ENCODE measurements at regions not wholly inside any gene's neighbourhood (a gene's known extent, or its start where the extent isn't known, plus 50 kb on each side); places are given as distances from the start of the nearest gene placed in this dataset.

GRCh38 chr11:69994810-69995209 lies 83.3 kb upstream of the ANO1 start:
- Histone ChIP-seq H3K36me3 (ENCODE audit: insufficient read depth, low read length) (no peaks in the 10 kb centered on the region), H3K27me3 (ENCODE audit: insufficient read depth, low read length) (no peaks in the 10 kb centered on the region), H3K4me1 (ENCODE audit: insufficient read depth, low read length) (no peaks in the 10 kb centered on the region), H3K27ac (ENCODE audit: low read depth, low read length) (no peak overlapping the region), H3K4me3 (ENCODE audit: low read length in 2 of 2) (no peak overlapping the region), H3K9me3 (ENCODE audit: control insufficient read depth in 1 of 2, low read length in 2 of 2) (no peaks in the 10 kb centered on the region)
- intact Hi-C loops (cut with micrococcal nuclease) = no loop called here
- ChIA-PET CTCF (ENCODE audit: partially characterized antibody) (no interaction called here), POLR2A (ENCODE audit: partially characterized antibody) (no interaction called here)
- Mint-ChIP-seq H3K9me3 (peaks cover 0 to 23% (median 11%) of the 10 kb centered on the region in 8 donors), H3K36me3 (peaks cover 0 to 2% of the 10 kb centered on the region in 2 donors), H3K27me3 (peaks cover 5 to 23% of the 10 kb centered on the region in 2 donors), H3K27ac (no peak overlapping the region), H3K4me1 (no peaks in the 10 kb centered on the region), H3K4me3 (no peak overlapping the region)
- DNase-seq = no peak

DNA sequence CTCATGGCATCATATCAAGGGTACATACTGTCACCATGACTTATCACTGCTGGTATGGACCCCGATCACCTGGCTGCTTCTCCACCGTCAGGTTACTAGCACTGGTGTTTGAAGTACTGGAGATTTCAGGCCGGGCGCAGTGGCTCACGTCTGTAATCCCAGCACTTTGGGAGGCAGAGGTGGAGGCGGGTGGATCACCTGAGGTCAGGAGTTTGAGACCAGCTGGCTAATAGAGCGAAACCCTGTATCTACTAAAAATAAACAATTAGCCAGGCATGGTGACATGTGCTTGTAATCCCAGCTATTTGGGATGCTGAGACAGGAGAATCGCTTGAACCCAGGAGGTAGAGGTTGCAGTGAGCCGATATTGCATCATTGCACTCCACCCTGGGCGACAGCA lies 82.4 kb upstream of the ANO1 start:
- Histone ChIP-seq H3K4me1 (ENCODE audit: insufficient read depth, low read length) (no peaks in the 10 kb centered on the region), H3K4me3 (ENCODE audit: low read length in 2 of 2) (no peak overlapping the region), H3K27me3 (ENCODE audit: insufficient read depth, low read length) (no peaks in the 10 kb centered on the region), H3K9me3 (ENCODE audit: control insufficient read depth in 1 of 2, low read length in 2 of 2) (no peaks in the 10 kb centered on the region), H3K36me3 (ENCODE audit: insufficient read depth, low read length) (no peaks in the 10 kb centered on the region), H3K27ac (ENCODE audit: low read depth, low read length) (no peak overlapping the region)
- Mint-ChIP-seq H3K9me3 (peaks cover 0 to 23% (median 11%) of the 10 kb centered on the region in 8 donors), H3K27ac (no peak overlapping the region), H3K4me1 (no peaks in the 10 kb centered on the region), H3K27me3 (peaks cover 5 to 19% of the 10 kb centered on the region in 2 donors), H3K4me3 (no peak overlapping the region), H3K36me3 (peaks cover 0 to 2% of the 10 kb centered on the region in 2 donors)
- POLR2A ChIA-PET (ENCODE audit: partially characterized antibody) = no interaction called here
- intact Hi-C loops (cut with micrococcal nuclease) = no loop called here
- no peak for DNase-seq
- CTCF ChIA-PET (ENCODE audit: partially characterized antibody) = no interaction called here

DNA sequence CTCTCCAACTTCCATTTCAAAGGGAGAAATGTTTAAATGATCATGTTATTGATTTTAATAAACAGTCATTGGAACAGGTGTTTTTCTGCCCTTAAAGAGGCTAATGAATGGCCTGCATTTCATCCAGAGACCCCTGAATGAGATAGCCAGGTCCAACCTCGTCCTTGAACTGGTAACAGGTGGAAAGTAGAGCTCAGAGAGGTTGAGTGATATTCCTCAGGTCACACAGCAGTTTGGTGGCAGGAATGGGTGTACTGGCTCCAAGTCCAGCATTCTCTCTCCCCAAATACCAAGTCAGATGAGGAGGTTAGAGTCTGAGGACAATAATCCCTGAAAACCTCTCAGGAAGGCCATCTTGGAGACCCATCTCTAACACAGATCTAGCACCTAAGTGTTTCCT lies 81.7 kb upstream of the ANO1 start:
- Histone ChIP-seq H3K27ac (ENCODE audit: low read depth, low read length) (no peak overlapping the region), H3K4me3 (ENCODE audit: low read length in 2 of 2) (no peak overlapping the region), H3K9me3 (ENCODE audit: control insufficient read depth in 1 of 2, low read length in 2 of 2) (no peaks in the 10 kb centered on the region), H3K36me3 (ENCODE audit: insufficient read depth, low read length) (no peaks in the 10 kb centered on the region), H3K4me1 (ENCODE audit: insufficient read depth, low read length) (no peaks in the 10 kb centered on the region), H3K27me3 (ENCODE audit: insufficient read depth, low read length) (no peaks in the 10 kb centered on the region)
- Mint-ChIP-seq H3K27me3 (peaks cover 5 to 18% of the 10 kb centered on the region in 2 donors), H3K4me3 (no peak overlapping the region), H3K9me3 (peaks cover 0 to 23% (median 11%) of the 10 kb centered on the region in 8 donors), H3K4me1 (no peaks in the 10 kb centered on the region), H3K27ac (no peak overlapping the region), H3K36me3 (peaks cover 0 to 2% of the 10 kb centered on the region in 2 donors)
- no peak for DNase-seq
- ChIA-PET CTCF (ENCODE audit: partially characterized antibody) (no interaction called here), POLR2A (ENCODE audit: partially characterized antibody) (no interaction called here)
- intact Hi-C loops (cut with micrococcal nuclease) = no loop called here

- ChIA-PET CTCF (ENCODE audit: partially characterized antibody) (no interaction called here), POLR2A (ENCODE audit: partially characterized antibody) (no interaction called here)
- no peaks in the 10 kb centered on the region for H3K4me1 Mint-ChIP-seq
- no peak for DNase-seq
- Histone ChIP-seq H3K36me3 (ENCODE audit: insufficient read depth, low read length) (no peaks in the 10 kb centered on the region), H3K9me3 (ENCODE audit: control insufficient read depth in 1 of 2, low read length in 2 of 2) (no peaks in the 10 kb centered on the region), H3K27me3 (ENCODE audit: insufficient read depth, low read length) (no peaks in the 10 kb centered on the region), H3K4me1 (ENCODE audit: insufficient read depth, low read length) (no peaks in the 10 kb centered on the region), H3K4me3 (ENCODE audit: low read length in 2 of 2) (no peak overlapping the region), H3K27ac (ENCODE audit: low read depth, low read length) (no peak overlapping the region)
- H3K36me3 Mint-ChIP-seq = peaks cover 0 to 2% of the 10 kb centered on the region in 2 donors
- H3K27ac Mint-ChIP-seq = no peak overlapping the region
- no peak overlapping the region for H3K4me3 Mint-ChIP-seq
- peaks cover 0 to 23% (median 11%) of the 10 kb centered on the region in 8 donors for H3K9me3 Mint-ChIP-seq
- H3K27me3 Mint-ChIP-seq = peaks cover 5 to 14% of the 10 kb centered on the region in 2 donors
- intact Hi-C loops (cut with micrococcal nuclease) = no loop called here
Observed at GRCh38 chr11:69997352-69997751, 80.8 kb upstream of the ANO1 start.

GRCh38 chr11:69999721-70000120 lies 78.4 kb upstream of the ANO1 start:
- no peak overlapping the region for H3K4me3 ChIP-seq (ENCODE audit: low read length in 2 of 2)
- no peaks in the 10 kb centered on the region for H3K9me3 ChIP-seq (ENCODE audit: control insufficient read depth in 1 of 2, low read length in 2 of 2)
- no peak for DNase-seq
- H3K36me3 ChIP-seq (ENCODE audit: insufficient read depth, low read length) = no peaks in the 10 kb centered on the region
- ChIA-PET POLR2A (ENCODE audit: partially characterized antibody) (no interaction called here), CTCF (ENCODE audit: partially characterized antibody) (no interaction called here)
- H3K36me3 Mint-ChIP-seq = no peaks in the 10 kb centered on the region
- H3K4me1 ChIP-seq (ENCODE audit: insufficient read depth, low read length) = no peaks in the 10 kb centered on the region
- peaks cover 0 to 13% (median 3%) of the 10 kb centered on the region in 8 donors for H3K9me3 Mint-ChIP-seq
- no peak overlapping the region for H3K4me3 Mint-ChIP-seq
- no peaks in the 10 kb centered on the region for H3K27me3 ChIP-seq (ENCODE audit: insufficient read depth, low read length)
- intact Hi-C loops (cut with micrococcal nuclease) = no loop called here
- no peaks in the 10 kb centered on the region for H3K4me1 Mint-ChIP-seq
- H3K27ac Mint-ChIP-seq = no peak overlapping the region
- H3K27ac ChIP-seq (ENCODE audit: low read depth, low read length) = no peak overlapping the region
- H3K27me3 Mint-ChIP-seq = peaks cover 3 to 11% of the 10 kb centered on the region in 2 donors

DNA sequence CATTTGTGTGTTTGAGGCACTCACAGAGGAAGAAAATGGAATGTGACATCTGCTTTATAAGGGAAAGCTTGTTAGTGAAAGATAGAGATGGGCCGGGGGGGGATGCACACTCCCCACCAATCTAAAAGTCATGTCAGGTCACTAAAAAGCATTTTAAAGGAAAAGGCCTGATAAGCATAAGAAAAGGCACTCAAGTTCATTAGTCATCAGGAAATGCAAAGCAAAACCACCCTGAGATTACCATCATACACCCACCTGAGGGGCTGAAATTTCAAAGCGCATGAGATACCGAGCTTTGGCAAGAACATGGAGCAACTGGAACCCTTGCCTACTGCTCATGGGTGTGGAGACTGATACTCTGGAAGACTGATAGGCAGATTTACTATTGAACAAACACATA lies 77.9 kb upstream of the ANO1 start:
- no peak overlapping the region for H3K4me3 Mint-ChIP-seq
- no peaks in the 10 kb centered on the region for H3K36me3 Mint-ChIP-seq
- no peak overlapping the region for H3K27ac ChIP-seq (ENCODE audit: low read depth, low read length)
- peaks cover 3 to 9% of the 10 kb centered on the region in 2 donors for H3K27me3 Mint-ChIP-seq
- intact Hi-C loops (cut with micrococcal nuclease) = no loop called here
- H3K4me1 ChIP-seq (ENCODE audit: insufficient read depth, low read length) = no peaks in the 10 kb centered on the region
- no peak overlapping the region for H3K27ac Mint-ChIP-seq
- H3K9me3 ChIP-seq (ENCODE audit: control insufficient read depth in 1 of 2, low read length in 2 of 2) = no peaks in the 10 kb centered on the region
- no peak overlapping the region for H3K4me3 ChIP-seq (ENCODE audit: low read length in 2 of 2)
- no peaks in the 10 kb centered on the region for H3K27me3 ChIP-seq (ENCODE audit: insufficient read depth, low read length)
- no peaks in the 10 kb centered on the region for H3K36me3 ChIP-seq (ENCODE audit: insufficient read depth, low read length)
- no peak for DNase-seq
- H3K9me3 Mint-ChIP-seq = peaks cover 0 to 8% (median under 1%) of the 10 kb centered on the region in 8 donors
- H3K4me1 Mint-ChIP-seq = no peaks in the 10 kb centered on the region
- CTCF ChIA-PET (ENCODE audit: partially characterized antibody) = no interaction called here
- POLR2A ChIA-PET (ENCODE audit: partially characterized antibody) = no interaction called here

- intact Hi-C loops (cut with micrococcal nuclease) = no loop called here
- POLR2A ChIA-PET (ENCODE audit: partially characterized antibody) = no interaction called here
- peaks cover 3 to 5% of the 10 kb centered on the region in 2 donors for H3K27me3 Mint-ChIP-seq
- CTCF ChIA-PET (ENCODE audit: partially characterized antibody) = no interaction called here
- no peaks in the 10 kb centered on the region for H3K9me3 ChIP-seq (ENCODE audit: control insufficient read depth in 1 of 2, low read length in 2 of 2)
- no peaks in the 10 kb centered on the region for H3K4me1 Mint-ChIP-seq
- no peaks in the 10 kb centered on the region for H3K27me3 ChIP-seq (ENCODE audit: insufficient read depth, low read length)
- H3K27ac ChIP-seq (ENCODE audit: low read depth, low read length) = no peak overlapping the region
- no peaks in the 10 kb centered on the region for H3K36me3 Mint-ChIP-seq
- H3K4me3 ChIP-seq (ENCODE audit: low read length in 2 of 2) = no peak overlapping the region
- DNase-seq = no peak
- no peak overlapping the region for H3K27ac Mint-ChIP-seq
- no peaks in the 10 kb centered on the region for H3K4me1 ChIP-seq (ENCODE audit: insufficient read depth, low read length)
- no peak overlapping the region for H3K4me3 Mint-ChIP-seq
- no peaks in the 10 kb centered on the region for H3K36me3 ChIP-seq (ENCODE audit: insufficient read depth, low read length)
- H3K9me3 Mint-ChIP-seq = peaks cover 0 to 3% (median 0%) of the 10 kb centered on the region in 8 donors
Observed at GRCh38 chr11:70001246-70001645, 76.9 kb upstream of the ANO1 start.

GRCh38 chr11:70002433-70002832 lies 75.7 kb upstream of the ANO1 start:
- intact Hi-C loops (cut with micrococcal nuclease) = no loop called here
- Mint-ChIP-seq H3K27me3 (peaks cover 3 to 4% of the 10 kb centered on the region in 2 donors), H3K36me3 (no peaks in the 10 kb centered on the region), H3K4me1 (no peaks in the 10 kb centered on the region), H3K4me3 (no peak overlapping the region), H3K9me3 (peaks cover 0 to 2% (median 0%) of the 10 kb centered on the region in 8 donors), H3K27ac (peak overlapping the region in 1 of 7 donors; percentile 42)
- H3K4me1 ChIP-seq (ENCODE audit: insufficient read depth, low read length) = no peaks in the 10 kb centered on the region
- no peaks in the 10 kb centered on the region for H3K36me3 ChIP-seq (ENCODE audit: insufficient read depth, low read length)
- H3K4me3 ChIP-seq (ENCODE audit: low read length in 2 of 2) = no peak overlapping the region
- DNase-seq = no peak
- no peak overlapping the region for H3K27ac ChIP-seq (ENCODE audit: low read depth, low read length)
- CTCF ChIA-PET (ENCODE audit: partially characterized antibody) = no interaction called here
- no peaks in the 10 kb centered on the region for H3K27me3 ChIP-seq (ENCODE audit: insufficient read depth, low read length)
- POLR2A ChIA-PET (ENCODE audit: partially characterized antibody) = no interaction called here
- H3K9me3 ChIP-seq (ENCODE audit: control insufficient read depth in 1 of 2, low read length in 2 of 2) = no peaks in the 10 kb centered on the region

Measured in CD4-positive, alpha-beta memory T cell (primary cell).